Adrenal gland (tissue), 5 donors: ENCODE measurements at regions not wholly inside any gene's neighbourhood (a gene's known extent, or its start where the extent isn't known, plus 50 kb on each side); places are given as distances from the start of the nearest gene placed in this dataset.

Experiments
- CTCF ChIP-seq, 6 experiments: fragments of 450-650 bp in 4 of 6; fragments of 200-600 bp in 2 of 6; sonication (generic) in 1 of 6; IDR thresholded peaks; 1 replicate in 5 of 6; 2 replicates in 1 of 6; pipeline versions ENCODE4 v1.5.1 to v1.8.0; 2016 to 2021; ENCODE audit warnings: antibody characterized with exemption in 6 of 6, mild to moderate bottlenecking in 2 of 6, moderate library complexity in 1 of 6
- POLR2A ChIP-seq, 2 donors: fragments of 450-650 bp; IDR thresholded peaks; one replicate each; pipeline ENCODE4 v1.6.1; 2017; ENCODE audit warnings: antibody characterized with exemption in 2 of 2, mild to moderate bottlenecking in 2 of 2, moderate library complexity in 1 of 2
- donor health status: DM: no; HTN: no; CAD: no.

DNA sequence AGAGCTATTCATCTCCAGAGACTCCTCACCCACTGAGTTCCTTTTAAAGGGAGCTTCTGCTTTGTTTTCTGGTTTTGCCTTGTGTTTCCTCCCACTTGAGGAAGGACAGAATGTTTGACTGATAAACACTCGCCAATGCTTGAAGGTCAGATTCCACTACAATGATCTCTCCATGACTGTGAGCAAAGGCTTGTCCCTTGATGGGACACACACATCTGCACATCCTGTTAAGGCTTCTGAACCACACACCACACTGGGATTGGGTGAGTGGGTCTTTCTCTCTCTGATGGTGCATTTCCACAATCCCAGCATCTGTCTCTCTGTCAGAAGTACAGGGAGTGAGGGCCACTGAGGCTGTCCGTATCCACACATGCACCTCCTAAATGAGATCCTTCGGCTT lies 245.3 kb downstream of the IRS2 start:
- TF ChIP-seq CTCF (IDR thresholded peaks at IDR 0.05), result no peak
- TF ChIP-seq POLR2A (IDR thresholded peaks at IDR 0.05), result no peak
